ENCODE measurements at regions not wholly inside any gene's neighbourhood (a gene's known extent, or its start where the extent isn't known, plus 50 kb on each side); places are given as distances from the start of the nearest gene placed in this dataset.

DNA sequence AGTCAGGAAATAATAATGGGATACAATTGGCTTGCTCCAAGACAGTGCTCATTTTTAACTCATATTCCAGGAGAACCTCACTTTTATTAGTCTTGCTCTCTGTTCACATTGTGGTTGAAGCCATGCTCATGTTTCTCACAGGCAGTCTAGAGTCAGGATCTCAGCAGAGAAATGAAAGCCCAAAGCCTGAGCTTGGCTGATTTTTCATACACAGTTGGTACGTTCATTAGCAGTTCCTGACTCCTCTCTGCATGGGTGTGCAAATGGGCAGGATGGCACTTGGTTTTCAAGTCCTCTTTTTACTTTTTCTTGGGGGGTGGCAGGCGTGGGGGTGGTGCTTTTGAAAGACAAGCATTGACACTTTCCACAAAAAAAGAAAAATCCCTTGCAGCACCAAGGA is 56.0 kb upstream of the KLF7 start:
- no peaks in the 10 kb centered on the region for H3K9me3 ChIP-seq
- TF ChIP-seq, protein P1, sequence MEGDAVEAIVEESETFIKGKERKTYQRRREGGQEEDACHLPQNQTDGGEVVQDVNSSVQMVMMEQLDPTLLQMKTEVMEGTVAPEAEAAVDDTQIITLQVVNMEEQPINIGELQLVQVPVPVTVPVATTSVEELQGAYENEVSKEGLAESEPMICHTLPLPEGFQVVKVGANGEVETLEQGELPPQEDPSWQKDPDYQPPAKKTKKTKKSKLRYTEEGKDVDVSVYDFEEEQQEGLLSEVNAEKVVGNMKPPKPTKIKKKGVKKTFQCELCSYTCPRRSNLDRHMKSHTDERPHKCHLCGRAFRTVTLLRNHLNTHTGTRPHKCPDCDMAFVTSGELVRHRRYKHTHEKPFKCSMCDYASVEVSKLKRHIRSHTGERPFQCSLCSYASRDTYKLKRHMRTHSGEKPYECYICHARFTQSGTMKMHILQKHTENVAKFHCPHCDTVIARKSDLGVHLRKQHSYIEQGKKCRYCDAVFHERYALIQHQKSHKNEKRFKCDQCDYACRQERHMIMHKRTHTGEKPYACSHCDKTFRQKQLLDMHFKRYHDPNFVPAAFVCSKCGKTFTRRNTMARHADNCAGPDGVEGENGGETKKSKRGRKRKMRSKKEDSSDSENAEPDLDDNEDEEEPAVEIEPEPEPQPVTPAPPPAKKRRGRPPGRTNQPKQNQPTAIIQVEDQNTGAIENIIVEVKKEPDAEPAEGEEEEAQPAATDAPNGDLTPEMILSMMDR (IDR thresholded peaks at IDR 0.05), result no peak
- TF ChIP-seq POLR2AphosphoS5 (IDR thresholded peaks at IDR 0.05) (no peak), POLR2A (IDR thresholded peaks at IDR 0.05; ENCODE audit: low read depth) (no peak), EP300 (IDR thresholded peaks at IDR 0.05) (no peak)

DNA sequence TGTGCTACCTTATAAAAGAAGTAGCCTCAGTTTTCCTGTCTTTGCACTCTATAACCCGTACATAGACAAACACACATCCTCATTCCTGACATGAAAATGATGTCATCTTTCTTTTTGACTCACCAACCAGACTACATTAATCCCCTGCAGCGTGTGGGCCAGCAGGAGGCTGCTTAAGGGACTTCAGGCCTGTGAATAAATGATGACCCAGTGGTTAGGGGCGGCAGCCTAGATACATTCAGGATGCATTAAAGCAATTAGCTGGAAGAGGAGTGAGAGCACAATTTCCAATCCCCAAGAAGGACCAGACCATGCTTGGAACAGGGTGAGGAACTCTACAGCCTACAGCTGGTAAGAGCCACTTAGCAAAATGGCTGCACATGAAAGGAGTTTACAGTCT is 57.3 kb upstream of the KLF7 start:
- Histone ChIP-seq H3K27me3 (no peaks in the 10 kb centered on the region), H3K27ac (replicated peaks in 1 of 4) (no peak overlapping the region), H3K4me1 (peaks cover 32 to 37% (median 33%) of the 10 kb centered on the region in 4 donors), H3K36me3 (no peaks in the 10 kb centered on the region), H3K9me3 (no peaks in the 10 kb centered on the region), H3K4me3 (no peak overlapping the region)
- TF ChIP-seq POLR2AphosphoS5 (IDR thresholded peaks at IDR 0.05), result no peak
- TF ChIP-seq, protein P1 (IDR thresholded peaks at IDR 0.05), result no peak
- TF ChIP-seq EP300 (IDR thresholded peaks at IDR 0.05), result no peak
- TF ChIP-seq POLR2A (IDR thresholded peaks at IDR 0.05; ENCODE audit: low read depth), result no peak
- whole genome bisulfite sequencing, result 71% methylated on average over 3 of the region's 3 CpGs
- DNase-seq (ENCODE audit: extremely low spot score), result peak; percentile 39
- intact Hi-C loops (cut with DNase I), result no loop called here

More for the DNA sequence above, 56.0 kb upstream of the KLF7 start:
- Histone ChIP-seq H3K36me3 (no peaks in the 10 kb centered on the region), H3K4me3 (no peak overlapping the region), H3K4me1 (peaks cover 18 to 24% (median 20%) of the 10 kb centered on the region in 4 donors), H3K27ac (replicated peaks in 1 of 4) (no peak overlapping the region), H3K27me3 (no peaks in the 10 kb centered on the region)
- intact Hi-C loops (cut with DNase I), result no loop called here
- 77% methylated on average over 2 of the region's 2 CpGs for WGBS
- no peak for DNase-seq (ENCODE audit: extremely low spot score)

DNA sequence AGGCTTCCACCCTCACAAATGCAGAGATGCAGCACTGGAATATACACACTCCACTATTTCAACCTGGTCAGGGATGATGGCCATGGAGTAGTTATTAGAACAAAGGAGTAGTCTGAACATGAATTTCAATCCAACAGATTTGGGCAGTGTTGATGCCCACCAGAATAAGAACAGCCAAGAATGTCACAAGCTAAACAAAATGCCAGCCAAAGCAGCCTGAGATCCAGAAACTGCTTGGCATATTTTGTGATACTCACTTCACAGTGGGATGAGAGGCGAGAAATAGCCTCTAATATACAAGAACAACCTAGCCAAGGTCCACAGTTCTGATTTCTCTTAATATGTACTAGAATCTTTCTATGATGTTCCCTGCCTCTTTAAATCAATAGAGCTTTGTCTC is 58.6 kb upstream of the KLF7 start:
- Histone ChIP-seq H3K27me3 (no peaks in the 10 kb centered on the region), H3K36me3 (no peaks in the 10 kb centered on the region), H3K4me1 (peaks cover 39 to 48% (median 45%) of the 10 kb centered on the region in 4 donors), H3K9me3 (no peaks in the 10 kb centered on the region), H3K4me3 (no peak overlapping the region), H3K27ac (replicated peaks in 1 of 4) (peak overlapping the region in 1 of 4 donors; percentile 42)
- WGBS, result 76% methylated on average over 1 of the region's 1 CpG
- intact Hi-C loops (cut with DNase I), result no loop called here
- TF ChIP-seq POLR2AphosphoS5 (IDR thresholded peaks at IDR 0.05) (no peak), POLR2A (IDR thresholded peaks at IDR 0.05; ENCODE audit: low read depth) (no peak), EP300 (IDR thresholded peaks at IDR 0.05) (no peak)
- TF ChIP-seq, protein P1 (IDR thresholded peaks at IDR 0.05), result no peak
- no peak for DNase-seq (ENCODE audit: extremely low spot score)

DNA sequence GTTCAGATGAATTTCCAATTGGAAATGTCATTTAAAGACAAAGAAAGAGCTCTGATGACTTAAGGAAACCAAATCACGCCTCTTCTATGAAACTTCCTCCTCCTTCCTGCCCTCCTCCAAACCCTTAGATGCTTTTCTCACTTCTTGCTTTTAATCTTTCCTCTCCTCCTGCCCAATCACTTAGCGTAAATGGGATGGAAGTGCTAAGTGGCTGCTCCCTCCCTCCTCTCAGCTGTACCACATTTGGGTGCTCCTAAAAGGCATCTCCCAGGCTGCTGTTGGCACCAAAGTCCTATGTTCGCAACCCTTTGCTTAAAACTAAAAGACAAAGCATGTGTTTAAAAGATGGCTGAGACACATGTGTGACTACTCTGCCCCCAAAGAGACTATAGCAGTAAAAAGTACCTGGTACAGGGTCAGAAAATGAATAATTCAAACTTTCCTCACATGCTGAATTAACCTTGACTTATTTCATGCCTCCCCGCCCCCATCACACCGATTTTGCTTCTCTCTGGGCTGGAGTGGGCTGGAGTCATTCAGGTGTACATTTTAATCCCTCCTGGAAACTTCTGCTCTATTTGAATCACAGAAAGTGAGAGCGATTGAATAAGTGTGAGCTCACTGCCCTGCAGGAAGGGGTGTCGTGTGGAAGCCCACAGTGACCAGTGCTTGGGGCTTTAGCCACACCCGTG is 59.2 kb upstream of the KLF7 start:
- no peaks in the 10 kb centered on the region for H3K36me3 ChIP-seq
- H3K4me1 ChIP-seq, result peaks cover 39 to 52% (median 48%) of the 10 kb centered on the region in 4 donors
- H3K27me3 ChIP-seq, result no peaks in the 10 kb centered on the region
- no peak for DNase-seq (ENCODE audit: extremely low spot score)
- H3K9me3 ChIP-seq, result no peaks in the 10 kb centered on the region
- peak overlapping the region in 1 of 4 donors; percentile 42 for H3K27ac ChIP-seq (replicated peaks in 1 of 4)
- no peak overlapping the region for H3K4me3 ChIP-seq
- intact Hi-C loops (cut with DNase I), result loop anchor here (5.0 kb wide), 2 partner anchors 58 to 107 kb away; partner anchors contain the start of gene KLF7
- TF ChIP-seq, protein P1 (IDR thresholded peaks at IDR 0.05), result no peak
- TF ChIP-seq POLR2A (IDR thresholded peaks at IDR 0.05; ENCODE audit: low read depth) (no peak), EP300 (IDR thresholded peaks at IDR 0.05) (no peak), POLR2AphosphoS5 (IDR thresholded peaks at IDR 0.05) (no peak)
- WGBS, result 74% methylated on average over 8 of the region's 8 CpGs
